Liver (tissue), 8 donors: ENCODE measurements at regions not wholly inside any gene's neighbourhood (a gene's known extent, or its start where the extent isn't known, plus 50 kb on each side); places are given as distances from the start of the nearest gene placed in this dataset.

Experiments used
- DNase-seq: peaks from one replicate; pipeline ENCODE4 v3.0.0-alpha.2; 2017; ENCODE audit warnings: low spot score
- H3K27ac ChIP-seq, 2 donors: one replicate each; pipeline ENCODE4 v1.7.0; 2013; ENCODE audit warnings: inconsistent platforms in 2 of 2, low read length in 2 of 2, control low read depth in 1 of 2, low read depth in 1 of 2, mild to moderate bottlenecking in 1 of 2
- H3K27me3 ChIP-seq, 4 donors: one replicate each; pipeline versions ENCODE4 v1.6.1 to v1.7.0; 2013; ENCODE audit warnings: low read length in 3 of 4, inconsistent platforms in 1 of 4, mild to moderate bottlenecking in 1 of 4, moderate library complexity in 1 of 4; ENCODE audit not compliant: control insufficient read depth in 4 of 4, insufficient read depth in 4 of 4
- H3K36me3 ChIP-seq, 4 donors: one replicate each; pipeline versions ENCODE4 v1.6.1 to v1.7.0; 2013; ENCODE audit warnings: low read length in 3 of 4, mild to moderate bottlenecking in 3 of 4, low read depth in 1 of 4, moderate library complexity in 1 of 4; ENCODE audit not compliant: control insufficient read depth in 4 of 4, insufficient read depth in 3 of 4
- H3K4me1 ChIP-seq, 4 donors: one replicate each; pipeline versions ENCODE4 v1.6.1 to v1.7.0; 2013; ENCODE audit warnings: low read length in 3 of 4, mild to moderate bottlenecking in 3 of 4, moderate library complexity in 1 of 4; ENCODE audit not compliant: control insufficient read depth in 4 of 4, insufficient read depth in 4 of 4
- H3K4me3 ChIP-seq, 3 donors: one replicate each; pipeline versions ENCODE4 v1.6.1 to v1.7.0; 2013; ENCODE audit warnings: low read length in 3 of 3, control low read depth in 1 of 3, low read depth in 1 of 3, mild to moderate bottlenecking in 1 of 3
- H3K9ac ChIP-seq, 2 donors: one replicate each; pipeline ENCODE4 v1.7.0; 2013; ENCODE audit warnings: low read length in 2 of 2, mild to moderate bottlenecking in 2 of 2, moderate library complexity in 2 of 2, control low read depth in 1 of 2, low read depth in 1 of 2
- H3K9me3 ChIP-seq, 4 donors: one replicate each; pipeline versions ENCODE4 v1.6.1 to v1.7.0; 2013; ENCODE audit warnings: low read length in 3 of 4; ENCODE audit not compliant: control insufficient read depth in 4 of 4
- ATF3 ChIP-seq: IDR thresholded peaks from 2 replicates; pipeline ENCODE4 v1.6.1; 2016; ENCODE audit warnings: antibody characterized with exemption
- CTCF ChIP-seq: fragments of 150-350 bp; IDR thresholded peaks from 2 replicates; pipeline ENCODE4 v1.5.1; 2017; ENCODE audit warnings: improper control_type of control experiment, low read depth, low read length; ENCODE audit not compliant: missing input control
- EGR1 ChIP-seq, 2 donors: IDR thresholded peaks; 2 replicates each; pipeline ENCODE4 v1.6.1; 2016 to 2018; ENCODE audit warnings: antibody characterized with exemption in 2 of 2, low read depth in 2 of 2
- FOXA1 ChIP-seq: IDR thresholded peaks from 2 replicates; pipeline ENCODE4 v1.6.1; 2016; ENCODE audit warnings: antibody characterized with exemption
- FOXA2 ChIP-seq: IDR thresholded peaks from 2 replicates; pipeline ENCODE4 v1.6.1; 2016; ENCODE audit warnings: antibody characterized with exemption
- GABPA ChIP-seq, 2 donors: IDR thresholded peaks in 1 of 2; conservative IDR thresholded peaks in 1 of 2; 2 replicates each; pipeline ENCODE4 v1.6.1; 2016; ENCODE audit warnings: antibody characterized with exemption in 2 of 2, mild to moderate bottlenecking in 1 of 2, moderate library complexity in 1 of 2
- HNF4A ChIP-seq, 2 donors: conservative IDR thresholded peaks; 2 replicates each; pipeline ENCODE4 v1.6.1; 2016; ENCODE audit warnings: antibody characterized with exemption in 2 of 2, mild to moderate bottlenecking in 2 of 2
- HNF4G ChIP-seq: IDR thresholded peaks from 2 replicates; pipeline ENCODE4 v1.6.1; 2016; ENCODE audit warnings: antibody characterized with exemption
- JUND ChIP-seq, 2 donors: IDR thresholded peaks; 2 replicates each; pipeline ENCODE4 v1.6.1; 2016; ENCODE audit warnings: antibody characterized with exemption in 2 of 2
- MAX ChIP-seq: IDR thresholded peaks from 2 replicates; pipeline ENCODE4 v1.6.1; 2016; ENCODE audit warnings: antibody characterized with exemption
- RAD21 ChIP-seq, 2 donors: IDR thresholded peaks; 2 replicates each; pipeline ENCODE4 v1.6.1; 2016; ENCODE audit warnings: antibody characterized with exemption in 2 of 2, mild to moderate bottlenecking in 2 of 2
- REST ChIP-seq: IDR thresholded peaks from 2 replicates; pipeline ENCODE4 v1.6.1; 2016; ENCODE audit warnings: antibody characterized with exemption, mild to moderate bottlenecking
- RXRA ChIP-seq, 2 donors: IDR thresholded peaks; 2 replicates each; pipeline ENCODE4 v1.6.1; 2017 to 2018; ENCODE audit warnings: antibody characterized with exemption in 2 of 2, mild to moderate bottlenecking in 1 of 2
- SP1 ChIP-seq: IDR thresholded peaks from 2 replicates; pipeline ENCODE4 v1.6.1; 2018; ENCODE audit warnings: antibody characterized with exemption, mild to moderate bottlenecking
- TAF1 ChIP-seq: conservative IDR thresholded peaks from 2 replicates; pipeline ENCODE4 v1.6.1; 2016; ENCODE audit warnings: antibody characterized with exemption, mild to moderate bottlenecking
- YY1 ChIP-seq: IDR thresholded peaks from 2 replicates; pipeline ENCODE4 v1.6.1; 2016; ENCODE audit warnings: antibody characterized with exemption, mild to moderate bottlenecking
- ZBTB33 ChIP-seq: IDR thresholded peaks from 2 replicates; pipeline ENCODE4 v1.6.1; 2016; ENCODE audit warnings: antibody characterized with exemption
- WGBS: extraction: QIAGEN DNeasy Blood & Tissue Kit; methylation state at CpG from one replicate; pipeline ENCODE4 v1.1.7; 2013; 5-methylcytosine and 5-hydroxymethylcytosine counted together
- donor health status: healthy.
- donor health status: healthy.
- donor health status: healthy.
- donor health status: healthy.
- donor health status: healthy.

- WGBS: 37% methylated on average over 1 of the region's 1 CpG
- H3K4me1 ChIP-seq: no peaks in the 10 kb centered on the region
- no peak overlapping the region for H3K9ac ChIP-seq
- peaks cover 0 to 4% (median 0%) of the 10 kb centered on the region in 4 donors for H3K27me3 ChIP-seq
- no peak overlapping the region for H3K27ac ChIP-seq
- no peaks in the 10 kb centered on the region for H3K9me3 ChIP-seq
- no peak overlapping the region for H3K4me3 ChIP-seq
- no peak for DNase-seq
- TF ChIP-seq TAF1: no peak
- TF ChIP-seq EGR1 (IDR thresholded peaks at IDR 0.05; ENCODE audit: low read depth in 2 of 2): no peak
- no peak for TF ChIP-seq HNF4G
- no peak for TF ChIP-seq FOXA1
- no peak for TF ChIP-seq ZBTB33
- no peak for TF ChIP-seq ATF3
- TF ChIP-seq MAX: no peak
- TF ChIP-seq GABPA (IDR thresholded peaks at IDR 0.05 in 1 of 2, conservative IDR thresholded peaks at IDR 0.05 in 1 of 2): no peak
- no peak for TF ChIP-seq RXRA (IDR thresholded peaks at IDR 0.05)
- TF ChIP-seq CTCF: no peak
- TF ChIP-seq RAD21 (IDR thresholded peaks at IDR 0.05): no peak
- no peak for TF ChIP-seq SP1
- TF ChIP-seq JUND (IDR thresholded peaks at IDR 0.05): no peak
- TF ChIP-seq FOXA2: no peak
- TF ChIP-seq YY1: no peak
- TF ChIP-seq REST: no peak
- TF ChIP-seq HNF4A (conservative IDR thresholded peaks at IDR 0.05): no peak
- H3K36me3 ChIP-seq: no peaks in the 10 kb centered on the region
These were observed 86.8 kb upstream of the TMEM132C start for GRCh38 chr12:128180166-128180565.

- no peak overlapping the region for H3K27ac ChIP-seq
- peaks cover 0 to 3% (median 0%) of the 10 kb centered on the region in 4 donors for H3K9me3 ChIP-seq
- H3K4me3 ChIP-seq: no peak overlapping the region
- no peaks in the 10 kb centered on the region for H3K27me3 ChIP-seq
- TF ChIP-seq RXRA (IDR thresholded peaks at IDR 0.05) (no peak), TAF1 (no peak), HNF4G (no peak), RAD21 (IDR thresholded peaks at IDR 0.05) (no peak), ATF3 (no peak), EGR1 (IDR thresholded peaks at IDR 0.05; ENCODE audit: low read depth in 2 of 2) (no peak)
- DNase-seq: no peak
- 83% methylated on average over 10 of the region's 10 CpGs for WGBS
- H3K4me1 ChIP-seq: no peaks in the 10 kb centered on the region
- no peak overlapping the region for H3K9ac ChIP-seq
- H3K36me3 ChIP-seq: no peaks in the 10 kb centered on the region
These were observed 76.9 kb upstream of the TMEM132C start for GRCh38 chr12:128190052-128190451.
